Vagina (tissue), 2 donors: ENCODE measurements at regions not wholly inside any gene's neighbourhood (a gene's known extent, or its start where the extent isn't known, plus 50 kb on each side); places are given as distances from the start of the nearest gene placed in this dataset.

Experiments
- CTCF ChIP-seq, 3 experiments: fragments of 450-650 bp in 2 of 3; fragments of 200-600 bp in 1 of 3; sonication (generic) in 1 of 3; IDR thresholded peaks; one replicate each; pipeline ENCODE4 v1.5.1; 2017 to 2019; ENCODE audit warnings: antibody characterized with exemption in 3 of 3, mild to moderate bottlenecking in 2 of 3, moderate library complexity in 2 of 3
- POLR2A ChIP-seq, 2 donors: fragments of 450-650 bp; IDR thresholded peaks; one replicate each; pipeline ENCODE4 v1.6.1; 2017; ENCODE audit warnings: antibody characterized with exemption in 2 of 2, mild to moderate bottlenecking in 2 of 2, moderate library complexity in 2 of 2

- TF ChIP-seq POLR2A (IDR thresholded peaks at IDR 0.05): no peak
- no peak for TF ChIP-seq CTCF (IDR thresholded peaks at IDR 0.05)
These were observed 55.0 kb upstream of the CDH12 start for GRCh38 chr5:22908129-22908528.
